SH-SY5Y (cell line): ENCODE measurements at regions not wholly inside any gene's neighbourhood (a gene's known extent, or its start where the extent isn't known, plus 50 kb on each side); places are given as distances from the start of the nearest gene placed in this dataset.

ENCODE experiments used
- GATA2 ChIP-seq: IDR thresholded peaks from 2 replicates; pipeline ENCODE4 v1.6.1; 2011; ENCODE audit warnings: mild to moderate bottlenecking, low read depth, low read length
- GATA3 ChIP-seq: IDR thresholded peaks from 2 replicates; pipeline ENCODE4 v1.6.1; 2011; ENCODE audit warnings: low read depth, mild to moderate bottlenecking, low read length, moderate library complexity

GRCh38 chr5:39808656-39809055, 383.9 kb upstream of the DAB2 start:
- no peak for TF ChIP-seq GATA2
- TF ChIP-seq GATA3: no peak
